ENCODE measurements at regions not wholly inside any gene's neighbourhood (a gene's known extent, or its start where the extent isn't known, plus 50 kb on each side); places are given as distances from the start of the nearest gene placed in this dataset.

- no peak for ATAC-seq (ENCODE audit: poor library complexity)
- H3K27me3 Mint-ChIP-seq: no peaks in the 10 kb centered on the region
Measured at GRCh38 chr20:22805219-22805618, 220.8 kb upstream of the FOXA2 start.

DNA sequence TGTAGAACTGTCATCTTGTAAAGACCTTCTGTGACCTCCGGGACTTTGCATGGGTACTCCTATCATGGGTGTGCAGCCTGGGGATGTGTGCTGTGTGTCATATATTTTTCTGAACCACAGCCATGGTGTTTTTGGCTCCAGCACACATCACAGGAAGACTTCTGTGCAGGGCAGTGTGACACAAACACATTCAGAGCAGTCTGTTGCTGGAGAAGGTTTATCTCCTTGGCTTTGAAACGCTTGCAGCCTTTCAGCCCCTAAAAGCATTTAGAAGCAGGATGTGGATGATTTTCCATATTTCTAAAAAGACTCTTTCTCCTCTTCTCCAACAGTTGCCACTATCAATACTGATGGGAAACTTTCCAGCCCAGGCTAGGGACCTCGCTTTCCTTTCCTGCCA lies 221.6 kb upstream of the FOXA2 start:
- H3K36me3 ChIP-seq (ENCODE audit: insufficient read depth, low read length): no peaks in the 10 kb centered on the region
- peaks cover 0 to 2% of the 10 kb centered on the region in 2 experiments for H3K27me3 ChIP-seq (ENCODE audit: control insufficient read depth in 1 of 2, insufficient read depth in 2 of 2, low read length in 2 of 2)
- H3K4me1 Mint-ChIP-seq (ENCODE audit: low read depth): no peaks in the 10 kb centered on the region
- no peak for TF ChIP-seq CTCF (IDR thresholded peaks at IDR 0.05)
- intact Hi-C loops (cut with DNase I, micrococcal nuclease): no loop called here
- no peaks in the 10 kb centered on the region for H3K27me3 Mint-ChIP-seq
- ChIA-PET CTCF (no interaction called here), POLR2A (no interaction called here)
- no peak overlapping the region for H3K4me3 Mint-ChIP-seq
- H3K27ac ChIP-seq (ENCODE audit: low read depth in 1 of 2, low read length in 2 of 2): no peak overlapping the region
- H3K9me3 Mint-ChIP-seq: no peaks in the 10 kb centered on the region
- ATAC-seq (ENCODE audit: poor library complexity): no peak
- no peaks in the 10 kb centered on the region for H3K4me1 ChIP-seq (ENCODE audit: insufficient read depth, low read length)
- no peak for DNase-seq
- no peak overlapping the region for H3K27ac Mint-ChIP-seq
- H3K9me3 ChIP-seq (ENCODE audit: control insufficient read depth in 1 of 2, insufficient read depth in 1 of 2, low read length in 2 of 2): peaks cover 0 to 6% of the 10 kb centered on the region in 2 experiments
- no peak overlapping the region for H3K4me3 ChIP-seq (ENCODE audit: low read length)
- H3K36me3 Mint-ChIP-seq (ENCODE audit: low read depth): no peaks in the 10 kb centered on the region

More at GRCh38 chr20:22805219-22805618, 220.8 kb upstream of the FOXA2 start:
- Histone ChIP-seq H3K36me3 (ENCODE audit: insufficient read depth, low read length) (no peaks in the 10 kb centered on the region), H3K27me3 (ENCODE audit: control insufficient read depth in 1 of 2, insufficient read depth in 2 of 2, low read length in 2 of 2) (peaks cover 0 to under 1% of the 10 kb centered on the region in 2 experiments), H3K27ac (ENCODE audit: low read depth in 1 of 2, low read length in 2 of 2) (no peak overlapping the region), H3K4me1 (ENCODE audit: insufficient read depth, low read length) (no peaks in the 10 kb centered on the region), H3K4me3 (ENCODE audit: low read length) (no peak overlapping the region), H3K9me3 (ENCODE audit: control insufficient read depth in 1 of 2, insufficient read depth in 1 of 2, low read length in 2 of 2) (peaks cover 0 to 6% of the 10 kb centered on the region in 2 experiments)
- ChIA-PET POLR2A (no interaction called here), CTCF (no interaction called here)
- no peaks in the 10 kb centered on the region for H3K4me1 Mint-ChIP-seq (ENCODE audit: low read depth)
- DNase-seq: no peak
- H3K27ac Mint-ChIP-seq: no peak overlapping the region
- intact Hi-C loops (cut with DNase I, micrococcal nuclease): no loop called here
- H3K9me3 Mint-ChIP-seq: no peaks in the 10 kb centered on the region
- no peak for TF ChIP-seq CTCF (IDR thresholded peaks at IDR 0.05)
- no peak overlapping the region for H3K4me3 Mint-ChIP-seq
- H3K36me3 Mint-ChIP-seq (ENCODE audit: low read depth): no peaks in the 10 kb centered on the region

DNA sequence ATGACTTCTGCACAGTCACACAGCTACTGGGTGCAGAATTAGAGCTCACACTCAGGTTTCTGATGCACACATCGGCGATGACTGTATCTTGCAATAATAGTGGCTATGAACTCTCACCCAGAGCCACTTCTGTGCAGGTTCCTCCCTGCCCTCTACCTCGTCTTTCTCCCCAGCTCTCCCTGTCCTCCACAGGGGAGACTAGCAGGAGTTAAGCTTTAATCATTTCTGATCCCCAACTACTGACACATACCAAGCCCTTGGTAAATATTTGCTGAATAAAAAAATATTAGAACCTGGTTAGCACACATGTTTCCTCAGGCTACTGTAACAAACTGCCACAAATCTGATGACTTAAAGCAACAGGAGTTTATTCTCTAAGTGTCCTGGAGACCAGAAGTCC lies 222.7 kb upstream of the FOXA2 start:
- H3K4me1 Mint-ChIP-seq (ENCODE audit: low read depth): no peaks in the 10 kb centered on the region
- intact Hi-C loops (cut with DNase I, micrococcal nuclease): no loop called here
- H3K27me3 Mint-ChIP-seq: no peaks in the 10 kb centered on the region
- H3K27me3 ChIP-seq (ENCODE audit: control insufficient read depth in 1 of 2, insufficient read depth in 2 of 2, low read length in 2 of 2): peaks cover 0 to 2% of the 10 kb centered on the region in 2 experiments
- H3K4me3 Mint-ChIP-seq: no peak overlapping the region
- H3K4me3 ChIP-seq (ENCODE audit: low read length): no peak overlapping the region
- H3K4me1 ChIP-seq (ENCODE audit: insufficient read depth, low read length): no peaks in the 10 kb centered on the region
- H3K9me3 Mint-ChIP-seq: no peaks in the 10 kb centered on the region
- TF ChIP-seq CTCF (IDR thresholded peaks at IDR 0.05): no peak
- H3K27ac ChIP-seq (ENCODE audit: low read depth in 1 of 2, low read length in 2 of 2): no peak overlapping the region
- ChIA-PET POLR2A (no interaction called here), CTCF (no interaction called here)
- ATAC-seq (ENCODE audit: poor library complexity): no peak
- no peaks in the 10 kb centered on the region for H3K36me3 ChIP-seq (ENCODE audit: insufficient read depth, low read length)
- no peak for DNase-seq
- H3K27ac Mint-ChIP-seq: no peak overlapping the region
- no peaks in the 10 kb centered on the region for H3K36me3 Mint-ChIP-seq (ENCODE audit: low read depth)
- peaks cover 0 to 6% of the 10 kb centered on the region in 2 experiments for H3K9me3 ChIP-seq (ENCODE audit: control insufficient read depth in 1 of 2, insufficient read depth in 1 of 2, low read length in 2 of 2)

Measured in CD4-positive, alpha-beta T cell (primary cell).